CD8-positive, alpha-beta memory T cell (primary cell): ENCODE measurements at regions not wholly inside any gene's neighbourhood (a gene's known extent, or its start where the extent isn't known, plus 50 kb on each side); places are given as distances from the start of the nearest gene placed in this dataset.
"Not testable (repeated sequence)": the region's sequence is repeated elsewhere in the genome, so short reads cannot be mapped to it uniquely, and the experiment has no call there.

Experiments used
- CTCF ChIA-PET: fragments of 350-600 bp; sonication (Branson Sonifier 250); formaldehyde crosslinking; loops from one replicate; lab custom pipeline; 2021; ENCODE audit warnings: antibody characterized with exemption; lab: Charles Lee
- POLR2A ChIA-PET: fragments of 350-600 bp; sonication (Branson Sonifier 250); formaldehyde crosslinking; loops from one replicate; lab custom pipeline; 2021; ENCODE audit warnings: antibody characterized with exemption; lab: Charles Lee
- DNase-seq, 5 donors: peaks; one replicate each; pipeline versions ENCODE4 v3.0.0 to v3.0.0-alpha.2; 2020 to 2022; ENCODE audit warnings: mixed read lengths in 1 of 5
- H3K27ac ChIP-seq: one replicate; pipeline ENCODE4 v1.7.0; 2013; ENCODE audit warnings: low read depth, mild to moderate bottlenecking, low read length, moderate library complexity
- H3K27me3 ChIP-seq: 2 replicates; pipeline ENCODE4 v1.7.0; 2013; ENCODE audit warnings: low read length, mild to moderate bottlenecking; ENCODE audit not compliant: insufficient read depth, poor library complexity, severe bottlenecking
- H3K36me3 ChIP-seq: 2 replicates; pipeline ENCODE4 v1.7.0; 2013; ENCODE audit warnings: mild to moderate bottlenecking, low read length, moderate library complexity; ENCODE audit not compliant: insufficient read depth
- H3K4me1 ChIP-seq: 2 replicates; pipeline ENCODE4 v1.7.0; 2013; ENCODE audit warnings: mild to moderate bottlenecking, low read length, moderate library complexity; ENCODE audit not compliant: insufficient read depth
- H3K4me3 ChIP-seq: 2 replicates; pipeline ENCODE4 v1.7.0; 2013; ENCODE audit warnings: mild to moderate bottlenecking, low read length
- H3K9me3 ChIP-seq: 2 replicates; pipeline ENCODE4 v1.7.0; 2013; ENCODE audit warnings: mild to moderate bottlenecking, low read length
- H3K27ac Mint-ChIP-seq, 8 donors: one replicate each; pipeline ENCODE4 v1.8.0; 2020 to 2021; ENCODE audit warnings: mixed read lengths in 8 of 8, mild to moderate bottlenecking in 6 of 8, inconsistent platforms in 3 of 8, moderate library complexity in 3 of 8
- H3K27me3 Mint-ChIP-seq, 2 donors: one replicate each; pipeline ENCODE4 v1.8.0; 2020 to 2021; ENCODE audit warnings: mixed read lengths in 2 of 2, mild to moderate bottlenecking in 1 of 2, moderate library complexity in 1 of 2
- H3K36me3 Mint-ChIP-seq, 3 donors: one replicate each; pipeline ENCODE4 v1.8.0; 2020 to 2021; ENCODE audit warnings: mixed read lengths in 3 of 3, inconsistent platforms in 1 of 3, mild to moderate bottlenecking in 1 of 3
- H3K4me1 Mint-ChIP-seq, 3 donors: one replicate each; pipeline ENCODE4 v1.8.0; 2020 to 2021; ENCODE audit warnings: mixed read lengths in 3 of 3, inconsistent platforms in 1 of 3, mild to moderate bottlenecking in 1 of 3
- H3K4me3 Mint-ChIP-seq, 7 donors: one replicate each; pipeline ENCODE4 v1.8.0; 2020 to 2021; ENCODE audit warnings: mixed read lengths in 7 of 7, mild to moderate bottlenecking in 6 of 7, moderate library complexity in 4 of 7, inconsistent platforms in 2 of 7
- H3K9me3 Mint-ChIP-seq, 5 donors: one replicate each; pipeline ENCODE4 v1.8.0; 2020 to 2022; ENCODE audit warnings: mixed read lengths in 5 of 5, mild to moderate bottlenecking in 3 of 5, moderate library complexity in 2 of 5, inconsistent platforms in 1 of 5

GRCh38 chr3:70675810-70676209 lies 363.4 kb upstream of the MDFIC2 start:
- H3K27me3 Mint-ChIP-seq, H3K27ac ChIP-seq, H3K36me3 ChIP-seq, H3K27ac Mint-ChIP-seq, H3K4me1 ChIP-seq, DNase-seq, POLR2A ChIA-PET, H3K27me3 ChIP-seq, H3K9me3 ChIP-seq, H3K4me3 ChIP-seq, H3K4me3 Mint-ChIP-seq, H3K36me3 Mint-ChIP-seq, H3K4me1 Mint-ChIP-seq: not testable (repeated sequence)
- CTCF ChIA-PET = interaction anchor here (1.3 kb wide), 1 partner anchor 19 kb away, joined by 3 read pairs; no protein-coding TSS in a partner anchor
- H3K9me3 Mint-ChIP-seq = peaks cover 0 to 11% (median 8%) of the 10 kb centered on the region in 5 donors

- H3K36me3 Mint-ChIP-seq = no peaks in the 10 kb centered on the region
- no peak overlapping the region for H3K4me3 ChIP-seq
- H3K27ac Mint-ChIP-seq = no peak overlapping the region
- H3K4me1 ChIP-seq = no peaks in the 10 kb centered on the region
- H3K9me3 ChIP-seq = no peaks in the 10 kb centered on the region
- H3K27me3 ChIP-seq = no peaks in the 10 kb centered on the region
- no peak for DNase-seq
- POLR2A ChIA-PET = no interaction called here
- H3K36me3 ChIP-seq = no peaks in the 10 kb centered on the region
- CTCF ChIA-PET = no interaction called here
- H3K4me3 Mint-ChIP-seq = no peak overlapping the region
- H3K27me3 Mint-ChIP-seq = peaks cover 3 to 34% of the 10 kb centered on the region in 2 donors
- H3K27ac ChIP-seq = no peak overlapping the region
- H3K9me3 Mint-ChIP-seq = peaks cover 0 to 8% (median 4%) of the 10 kb centered on the region in 5 donors
- no peaks in the 10 kb centered on the region for H3K4me1 Mint-ChIP-seq
Measured at GRCh38 chr3:70658513-70659310, 346.3 kb upstream of the MDFIC2 start.

- DNase-seq = no peak
- H3K27ac ChIP-seq = no peak overlapping the region
- no peaks in the 10 kb centered on the region for H3K4me1 ChIP-seq
- Mint-ChIP-seq H3K4me3 (no peak overlapping the region), H3K9me3 (peaks cover 0 to 8% (median 4%) of the 10 kb centered on the region in 5 donors), H3K27ac (no peak overlapping the region), H3K36me3 (no peaks in the 10 kb centered on the region), H3K27me3 (peaks cover 3 to 34% of the 10 kb centered on the region in 2 donors), H3K4me1 (no peaks in the 10 kb centered on the region)
- ChIA-PET POLR2A (no interaction called here), CTCF (interaction anchor here (0.8 kb wide), 1 partner anchor 18 kb away, joined by 3 read pairs; no protein-coding TSS in a partner anchor)
- H3K9me3 ChIP-seq = no peaks in the 10 kb centered on the region
- H3K4me3 ChIP-seq = no peak overlapping the region
- no peaks in the 10 kb centered on the region for H3K36me3 ChIP-seq
- H3K27me3 ChIP-seq = no peaks in the 10 kb centered on the region
Measured at GRCh38 chr3:70657454-70657853, 345.0 kb upstream of the MDFIC2 start.

GRCh38 chr3:70647823-70648222 lies 335.4 kb upstream of the MDFIC2 start:
- H3K4me1 ChIP-seq = no peaks in the 10 kb centered on the region
- H3K36me3 Mint-ChIP-seq = no peaks in the 10 kb centered on the region
- H3K27me3 ChIP-seq = no peaks in the 10 kb centered on the region
- H3K4me1 Mint-ChIP-seq = no peaks in the 10 kb centered on the region
- H3K27me3 Mint-ChIP-seq = peaks cover 0 to 13% of the 10 kb centered on the region in 2 donors
- no peak overlapping the region for H3K4me3 Mint-ChIP-seq
- POLR2A ChIA-PET = no interaction called here
- no peaks in the 10 kb centered on the region for H3K36me3 ChIP-seq
- DNase-seq = no peak
- peaks cover 0 to 7% (median 4%) of the 10 kb centered on the region in 5 donors for H3K9me3 Mint-ChIP-seq
- CTCF ChIA-PET = no interaction called here
- no peak overlapping the region for H3K27ac Mint-ChIP-seq
- H3K9me3 ChIP-seq = no peaks in the 10 kb centered on the region
- H3K4me3 ChIP-seq = no peak overlapping the region
- no peak overlapping the region for H3K27ac ChIP-seq

GRCh38 chr3:70647094-70647493 lies 334.7 kb upstream of the MDFIC2 start:
- H3K4me3 ChIP-seq = no peak overlapping the region
- Mint-ChIP-seq H3K36me3 (no peaks in the 10 kb centered on the region), H3K4me1 (no peaks in the 10 kb centered on the region), H3K4me3 (no peak overlapping the region), H3K9me3 (peaks cover 0 to 7% (median 4%) of the 10 kb centered on the region in 5 donors), H3K27ac (no peak overlapping the region), H3K27me3 (peaks cover 0 to 13% of the 10 kb centered on the region in 2 donors)
- no peak for DNase-seq
- H3K36me3 ChIP-seq = no peaks in the 10 kb centered on the region
- H3K27me3 ChIP-seq = no peaks in the 10 kb centered on the region
- no peak overlapping the region for H3K27ac ChIP-seq
- no peaks in the 10 kb centered on the region for H3K9me3 ChIP-seq
- POLR2A ChIA-PET = no interaction called here
- H3K4me1 ChIP-seq = no peaks in the 10 kb centered on the region
- CTCF ChIA-PET = no interaction called here

GRCh38 chr3:70646635-70647034 lies 334.2 kb upstream of the MDFIC2 start:
- Histone ChIP-seq H3K36me3 (no peaks in the 10 kb centered on the region), H3K27me3 (no peaks in the 10 kb centered on the region), H3K4me1 (no peaks in the 10 kb centered on the region), H3K27ac (no peak overlapping the region), H3K4me3 (no peak overlapping the region), H3K9me3 (no peaks in the 10 kb centered on the region)
- Mint-ChIP-seq H3K27me3 (peaks cover 0 to 17% of the 10 kb centered on the region in 2 donors), H3K36me3 (no peaks in the 10 kb centered on the region), H3K4me3 (no peak overlapping the region), H3K9me3 (peaks cover 0 to 5% (median 4%) of the 10 kb centered on the region in 5 donors), H3K27ac (no peak overlapping the region), H3K4me1 (no peaks in the 10 kb centered on the region)
- ChIA-PET CTCF (no interaction called here), POLR2A (no interaction called here)
- DNase-seq = no peak

GRCh38 chr3:70640481-70640880 lies 328.0 kb upstream of the MDFIC2 start:
- no peak overlapping the region for H3K4me3 ChIP-seq
- no peak for DNase-seq
- H3K36me3 ChIP-seq = no peaks in the 10 kb centered on the region
- Mint-ChIP-seq H3K27ac (no peak overlapping the region), H3K36me3 (no peaks in the 10 kb centered on the region), H3K4me1 (no peaks in the 10 kb centered on the region), H3K9me3 (peaks cover 0 to 5% (median 4%) of the 10 kb centered on the region in 5 donors), H3K4me3 (no peak overlapping the region), H3K27me3 (peaks cover 2 to 19% of the 10 kb centered on the region in 2 donors)
- no peaks in the 10 kb centered on the region for H3K27me3 ChIP-seq
- no peaks in the 10 kb centered on the region for H3K4me1 ChIP-seq
- H3K27ac ChIP-seq = no peak overlapping the region
- ChIA-PET POLR2A (no interaction called here), CTCF (no interaction called here)
- no peaks in the 10 kb centered on the region for H3K9me3 ChIP-seq

- H3K27ac ChIP-seq = no peak overlapping the region
- no peaks in the 10 kb centered on the region for H3K4me1 ChIP-seq
- H3K36me3 ChIP-seq = no peaks in the 10 kb centered on the region
- H3K27ac Mint-ChIP-seq = no peak overlapping the region
- no peak for DNase-seq
- no peaks in the 10 kb centered on the region for H3K4me1 Mint-ChIP-seq
- H3K4me3 Mint-ChIP-seq = no peak overlapping the region
- H3K4me3 ChIP-seq = no peak overlapping the region
- POLR2A ChIA-PET = no interaction called here
- H3K36me3 Mint-ChIP-seq = no peaks in the 10 kb centered on the region
- H3K27me3 Mint-ChIP-seq = peaks cover 3 to 20% of the 10 kb centered on the region in 2 donors
- H3K27me3 ChIP-seq = no peaks in the 10 kb centered on the region
- H3K9me3 ChIP-seq = no peaks in the 10 kb centered on the region
- CTCF ChIA-PET = no interaction called here
- no peaks in the 10 kb centered on the region for H3K9me3 Mint-ChIP-seq
Measured at GRCh38 chr3:70635301-70635700, 322.9 kb upstream of the MDFIC2 start.
